GM06990 (cell line): ENCODE measurements at regions not wholly inside any gene's neighbourhood (a gene's known extent, or its start where the extent isn't known, plus 50 kb on each side); places are given as distances from the start of the nearest gene placed in this dataset.

Source experiments
- DNase-seq: peaks from one replicate; pipeline ENCODE4 v3.0.0-alpha.2; 2011; ENCODE audit not compliant: insufficient read length; ENCODE audit errors: extremely low read depth
- H3K27me3 ChIP-seq: replicated peaks from 2 replicates; pipeline ENCODE4 v1.6.0; 2011; ENCODE audit warnings: low read length; ENCODE audit not compliant: control insufficient read depth, insufficient read depth
- H3K36me3 ChIP-seq: 2 replicates; pipeline ENCODE4 v1.5.1; 2011; ENCODE audit warnings: low read length; ENCODE audit not compliant: control insufficient read depth, insufficient read depth
- H3K4me3 ChIP-seq: replicated peaks from 2 replicates; pipeline ENCODE4 v1.5.1; 2011; ENCODE audit warnings: low read depth, mild to moderate bottlenecking, control low read depth, low read length
- CTCF ChIP-seq: IDR thresholded peaks from 2 replicates; pipeline ENCODE4 v1.5.1; 2011; ENCODE audit warnings: low read length, control low read depth, mild to moderate bottlenecking, inconsistent platforms; ENCODE audit not compliant: insufficient read depth, poor library complexity, severe bottlenecking

GRCh38 chr3:177522051-177522450, 324.8 kb upstream of the TBL1XR1 start:
- H3K4me3 ChIP-seq, result no peak overlapping the region
- no peaks in the 10 kb centered on the region; the same call in none of the 2 replicates for H3K27me3 ChIP-seq
- no peaks in the 10 kb centered on the region for H3K36me3 ChIP-seq
- no peak for TF ChIP-seq CTCF
- no peak for DNase-seq

- Histone ChIP-seq H3K4me3 (no peak overlapping the region), H3K36me3 (no peaks in the 10 kb centered on the region), H3K27me3 (no peaks in the 10 kb centered on the region; the same call in none of the 2 replicates)
- TF ChIP-seq CTCF, result no peak
- no peak for DNase-seq
Measured at GRCh38 chr3:177523067-177523675, 325.9 kb upstream of the TBL1XR1 start.

GRCh38 chr3:177523872-177524438, 326.7 kb upstream of the TBL1XR1 start:
- no peak overlapping the region for H3K4me3 ChIP-seq
- DNase-seq, result no peak

GRCh38 chr3:177524742-177525141, 327.5 kb upstream of the TBL1XR1 start:
- Histone ChIP-seq H3K27me3 (no peaks in the 10 kb centered on the region; the same call in none of the 2 replicates), H3K4me3 (no peak overlapping the region), H3K36me3 (no peaks in the 10 kb centered on the region)
- no peak for DNase-seq
- no peak for TF ChIP-seq CTCF

More at GRCh38 chr3:177523872-177524438, 326.7 kb upstream of the TBL1XR1 start:
- Histone ChIP-seq H3K36me3 (no peaks in the 10 kb centered on the region), H3K27me3 (no peaks in the 10 kb centered on the region; the same call in none of the 2 replicates)
- TF ChIP-seq CTCF, result no peak

- DNase-seq, result no peak
- TF ChIP-seq CTCF, result no peak
- Histone ChIP-seq H3K27me3 (no peaks in the 10 kb centered on the region; the same call in none of the 2 replicates), H3K36me3 (no peaks in the 10 kb centered on the region), H3K4me3 (no peak overlapping the region)
Measured at GRCh38 chr3:177525414-177525813, 328.1 kb upstream of the TBL1XR1 start.
